ENCODE measurements at regions not wholly inside any gene's neighbourhood (a gene's known extent, or its start where the extent isn't known, plus 50 kb on each side); places are given as distances from the start of the nearest gene placed in this dataset.

GRCh38 chr22:48240148-48240934, 1477.9 kb downstream of the TBC1D22A start:
- intact Hi-C loops (cut with DNase I) = no loop called here
- ATAC-seq (no peak), DNase-seq (no peak)
- H3K27ac ChIP-seq = no peak overlapping the region
- no peak overlapping the region for H3K4me3 ChIP-seq
- no peaks in the 10 kb centered on the region for H3K36me3 ChIP-seq
- peaks cover 0 to 15% of the 10 kb centered on the region in 2 donors for H3K27me3 ChIP-seq
- no peaks in the 10 kb centered on the region for H3K9me3 ChIP-seq
- TF ChIP-seq, protein P1, sequence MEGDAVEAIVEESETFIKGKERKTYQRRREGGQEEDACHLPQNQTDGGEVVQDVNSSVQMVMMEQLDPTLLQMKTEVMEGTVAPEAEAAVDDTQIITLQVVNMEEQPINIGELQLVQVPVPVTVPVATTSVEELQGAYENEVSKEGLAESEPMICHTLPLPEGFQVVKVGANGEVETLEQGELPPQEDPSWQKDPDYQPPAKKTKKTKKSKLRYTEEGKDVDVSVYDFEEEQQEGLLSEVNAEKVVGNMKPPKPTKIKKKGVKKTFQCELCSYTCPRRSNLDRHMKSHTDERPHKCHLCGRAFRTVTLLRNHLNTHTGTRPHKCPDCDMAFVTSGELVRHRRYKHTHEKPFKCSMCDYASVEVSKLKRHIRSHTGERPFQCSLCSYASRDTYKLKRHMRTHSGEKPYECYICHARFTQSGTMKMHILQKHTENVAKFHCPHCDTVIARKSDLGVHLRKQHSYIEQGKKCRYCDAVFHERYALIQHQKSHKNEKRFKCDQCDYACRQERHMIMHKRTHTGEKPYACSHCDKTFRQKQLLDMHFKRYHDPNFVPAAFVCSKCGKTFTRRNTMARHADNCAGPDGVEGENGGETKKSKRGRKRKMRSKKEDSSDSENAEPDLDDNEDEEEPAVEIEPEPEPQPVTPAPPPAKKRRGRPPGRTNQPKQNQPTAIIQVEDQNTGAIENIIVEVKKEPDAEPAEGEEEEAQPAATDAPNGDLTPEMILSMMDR (IDR thresholded peaks at IDR 0.05) = no peak
- H3K4me1 ChIP-seq = no peaks in the 10 kb centered on the region

DNA sequence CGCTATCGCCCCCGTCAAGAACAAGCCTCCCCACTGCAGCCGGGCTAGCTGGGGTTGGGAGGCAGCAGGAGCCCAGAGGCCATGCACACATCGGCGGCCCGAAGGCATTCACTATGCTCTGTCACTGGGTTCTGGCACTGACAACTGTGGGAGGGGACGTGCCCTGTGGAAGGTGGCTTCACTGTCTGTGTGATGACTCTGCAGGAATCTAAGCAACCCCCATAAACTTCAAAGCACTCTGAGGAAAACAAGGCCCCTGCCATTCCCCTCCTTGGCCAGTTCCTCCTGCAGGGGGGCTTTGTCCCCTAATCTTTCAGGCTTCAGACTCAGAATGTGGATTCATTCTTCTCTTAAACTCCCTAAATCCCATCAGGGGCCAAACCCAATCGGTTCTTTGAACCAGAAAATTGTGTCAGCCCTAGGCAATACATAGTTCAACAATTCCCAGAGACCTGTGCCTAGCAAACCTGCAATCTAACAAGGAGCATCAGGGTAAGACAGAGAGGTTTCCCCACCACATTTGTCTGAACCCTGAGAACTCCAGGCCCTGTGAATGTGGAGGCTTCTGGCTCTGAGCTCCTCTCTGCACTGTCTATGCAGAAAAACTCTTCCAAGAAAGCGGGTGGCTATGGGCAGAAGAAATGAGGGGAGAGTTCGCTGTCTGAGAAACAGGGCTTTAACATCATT, 1477.2 kb downstream of the TBC1D22A start:
- Histone ChIP-seq H3K27ac (no peak overlapping the region), H3K4me1 (no peaks in the 10 kb centered on the region), H3K36me3 (no peaks in the 10 kb centered on the region), H3K4me3 (no peak overlapping the region), H3K27me3 (peaks cover 0 to 14% of the 10 kb centered on the region in 2 donors), H3K9me3 (no peaks in the 10 kb centered on the region)
- ATAC-seq (no peak), DNase-seq (no peak)
- intact Hi-C loops (cut with DNase I) = no loop called here
- TF ChIP-seq, protein P1 (IDR thresholded peaks at IDR 0.05) = no peak

DNA sequence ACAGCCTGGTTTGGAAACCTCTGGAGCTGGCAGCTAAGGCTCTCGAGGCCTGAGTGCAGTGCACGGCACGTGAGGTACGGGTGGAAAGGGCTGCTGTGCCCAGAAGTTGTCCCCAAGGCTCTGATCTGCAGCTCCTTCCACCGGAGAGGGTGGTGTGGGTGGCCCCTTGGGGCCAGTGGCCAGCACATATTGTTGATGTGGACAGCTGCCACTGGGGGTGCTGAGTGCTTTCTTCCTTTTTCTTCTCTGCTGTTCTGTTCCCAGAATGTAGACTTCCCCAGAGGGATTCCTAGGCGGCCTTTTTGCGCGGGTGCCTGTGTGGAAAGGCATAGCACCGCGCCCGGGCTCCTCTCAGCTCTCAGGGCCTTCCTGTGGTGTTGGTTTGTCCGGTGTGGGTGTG, 1476.5 kb downstream of the TBC1D22A start:
- H3K9me3 ChIP-seq = no peaks in the 10 kb centered on the region
- ATAC-seq = no peak

GRCh38 chr22:48238284-48238915, 1476.0 kb downstream of the TBC1D22A start:
- Histone ChIP-seq H3K4me1 (no peaks in the 10 kb centered on the region), H3K27me3 (peaks cover 0 to 9% of the 10 kb centered on the region in 2 donors), H3K27ac (no peak overlapping the region), H3K9me3 (peaks cover 0 to 6% of the 10 kb centered on the region in 2 donors), H3K4me3 (no peak overlapping the region), H3K36me3 (no peaks in the 10 kb centered on the region)
- DNase-seq = no peak
- TF ChIP-seq, protein P1 (IDR thresholded peaks at IDR 0.05) = no peak
- intact Hi-C loops (cut with DNase I) = no loop called here
- no peak for ATAC-seq

More for the DNA sequence above, 1476.5 kb downstream of the TBC1D22A start:
- intact Hi-C loops (cut with DNase I) = no loop called here
- Histone ChIP-seq H3K4me1 (no peaks in the 10 kb centered on the region), H3K27me3 (peaks cover 0 to 9% of the 10 kb centered on the region in 2 donors), H3K4me3 (no peak overlapping the region), H3K36me3 (no peaks in the 10 kb centered on the region), H3K27ac (no peak overlapping the region)
- no peak for DNase-seq
- TF ChIP-seq, protein P1 (IDR thresholded peaks at IDR 0.05) = no peak

All from left lung (tissue), 4 donors.